Stimulated activated CD4-positive, alpha-beta T cell treated with anti-CD3 and anti-CD28 coated beads, Interleukin-4, amount 100 ng/mL, for 1 hour (primary cell): ENCODE measurements at regions not wholly inside any gene's neighbourhood (a gene's known extent, or its start where the extent isn't known, plus 50 kb on each side); places are given as distances from the start of the nearest gene placed in this dataset.

Experiments used
- DNase-seq: peaks from one replicate; pipeline ENCODE4 v3.0.0-alpha.2; 2020

- DNase-seq = no peak
Measured at GRCh38 chr13:34502011-34502410, 440.1 kb upstream of the NBEA start.

GRCh38 chr13:34502621-34503020 lies 439.4 kb upstream of the NBEA start:
- DNase-seq = no peak

DNA sequence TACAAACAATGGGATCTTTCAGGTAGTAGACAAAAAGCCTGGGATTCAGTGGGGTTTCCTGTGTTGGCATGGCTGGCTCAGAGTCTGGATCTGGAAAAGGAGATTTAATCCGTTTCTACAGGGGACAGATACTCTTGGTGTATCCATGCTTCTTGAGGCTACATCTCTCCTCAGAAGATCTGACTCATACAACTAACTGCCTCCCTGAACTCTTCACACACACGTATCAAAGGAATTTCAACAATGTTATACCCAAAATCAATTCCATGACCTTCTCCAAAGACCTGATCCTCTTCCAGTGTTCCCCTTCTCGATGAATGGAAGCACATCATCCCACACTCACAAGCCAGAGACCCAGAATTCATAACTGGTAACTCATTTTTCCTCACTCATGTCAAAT lies 435.3 kb upstream of the NBEA start:
- DNase-seq = no peak

- DNase-seq = no peak
Measured at GRCh38 chr13:34507630-34508029, 434.4 kb upstream of the NBEA start.

- no peak for DNase-seq
Measured at GRCh38 chr13:34512817-34513216, 429.3 kb upstream of the NBEA start.

GRCh38 chr13:34513526-34513925 lies 428.5 kb upstream of the NBEA start:
- no peak for DNase-seq

DNA sequence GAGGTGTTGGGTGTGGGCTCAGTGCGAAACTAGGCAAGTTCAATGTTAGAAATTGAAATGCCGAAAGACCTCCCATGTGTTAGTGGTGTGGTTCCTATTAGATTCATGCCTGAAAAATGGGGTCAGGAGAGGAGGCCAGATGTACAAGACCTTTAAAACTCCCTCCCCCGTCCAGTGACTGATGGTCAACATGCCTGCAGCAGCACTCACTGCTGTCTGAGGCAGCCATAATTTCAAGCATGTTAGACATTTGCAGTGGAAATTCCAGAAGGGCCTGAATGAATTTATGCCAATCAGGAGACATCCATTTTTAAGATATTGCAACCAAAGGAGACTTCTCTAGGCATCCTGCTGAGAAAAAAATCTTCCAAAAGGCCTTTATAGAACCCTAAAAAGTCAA lies 426.9 kb upstream of the NBEA start:
- DNase-seq = no peak

GRCh38 chr13:34521171-34521570 lies 420.9 kb upstream of the NBEA start:
- no peak for DNase-seq

GRCh38 chr13:34522808-34523207 lies 419.3 kb upstream of the NBEA start:
- no peak for DNase-seq

GRCh38 chr13:34523406-34523805 lies 418.7 kb upstream of the NBEA start:
- DNase-seq = no peak

DNA sequence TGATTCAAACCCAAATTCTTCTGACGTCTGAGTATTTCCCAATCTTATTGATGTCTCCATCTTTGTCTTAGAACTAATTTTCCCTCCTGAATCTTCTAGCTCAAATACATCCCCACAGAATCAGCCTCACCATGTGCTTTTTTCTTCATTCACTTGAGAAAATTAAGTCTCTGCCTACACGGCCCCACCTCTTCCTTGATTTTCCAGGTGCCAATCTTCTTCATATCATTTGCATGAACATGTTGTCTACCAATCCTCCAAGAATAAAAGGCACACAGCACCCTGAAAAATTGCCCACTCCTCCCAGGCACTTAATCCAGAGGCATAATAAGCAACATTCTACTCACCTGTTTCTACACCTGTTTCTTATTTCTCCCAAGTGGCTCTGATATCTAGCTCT lies 408.1 kb upstream of the NBEA start:
- no peak for DNase-seq

DNA sequence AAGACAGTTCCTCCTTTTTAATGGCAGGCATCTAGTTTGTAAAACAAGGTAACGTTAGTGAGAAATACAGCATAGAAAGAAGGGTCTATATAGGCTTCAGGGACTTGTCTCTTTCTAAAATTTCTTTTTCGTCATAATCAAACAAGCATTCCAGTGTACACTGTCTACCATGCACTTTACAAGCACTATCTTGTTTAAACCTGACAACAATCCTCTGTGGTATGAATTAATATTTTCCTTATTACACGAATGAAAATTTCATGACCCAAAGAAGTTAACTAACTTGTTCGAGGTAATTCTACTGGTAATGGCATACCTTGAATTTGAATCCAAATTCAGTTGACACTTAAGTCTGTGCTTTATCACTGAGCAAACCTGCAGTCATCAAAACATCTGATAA lies 399.7 kb upstream of the NBEA start:
- no peak for DNase-seq

- no peak for DNase-seq
Measured at GRCh38 chr13:34543836-34544235, 398.2 kb upstream of the NBEA start.

DNA sequence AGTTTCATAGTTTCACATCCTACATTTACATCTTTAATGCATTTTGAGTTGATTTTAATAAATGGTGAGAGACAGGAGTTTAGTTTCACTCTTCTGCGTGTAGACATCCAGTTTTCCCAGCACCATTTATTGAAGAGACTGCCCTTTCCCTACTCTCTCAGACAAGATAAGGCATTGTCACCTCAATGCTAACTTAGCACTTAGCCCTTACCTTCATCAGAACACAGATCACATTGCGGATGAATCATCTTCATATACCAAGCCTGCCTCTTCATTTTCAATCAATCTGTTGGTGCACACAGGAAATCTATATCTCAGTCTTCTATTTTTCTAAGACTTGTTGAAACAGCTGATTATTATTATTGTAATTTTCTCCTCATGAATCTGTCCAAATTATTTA lies 396.6 kb upstream of the NBEA start:
- DNase-seq = no peak

- DNase-seq = no peak
Measured at GRCh38 chr13:34546344-34547250, 395.5 kb upstream of the NBEA start.

DNA sequence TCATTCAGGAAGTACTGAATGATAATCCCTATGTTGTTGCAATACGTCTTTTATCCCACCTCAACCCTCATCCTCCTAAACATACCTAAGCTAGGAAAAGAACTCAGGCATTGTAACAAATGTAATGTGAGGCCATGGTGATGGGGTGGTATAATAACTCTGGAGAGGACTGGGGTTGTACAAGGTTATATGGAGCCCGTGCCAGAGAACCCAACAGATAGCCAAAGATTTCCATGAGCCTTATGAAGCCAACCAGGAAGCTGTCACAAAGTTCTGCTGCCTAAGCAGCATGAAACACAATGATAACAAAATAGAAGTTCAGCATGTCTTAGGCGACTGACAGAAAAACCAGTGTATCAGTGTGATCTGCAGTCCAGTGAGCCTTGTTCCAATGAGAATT lies 394.1 kb upstream of the NBEA start:
- DNase-seq = no peak

DNA sequence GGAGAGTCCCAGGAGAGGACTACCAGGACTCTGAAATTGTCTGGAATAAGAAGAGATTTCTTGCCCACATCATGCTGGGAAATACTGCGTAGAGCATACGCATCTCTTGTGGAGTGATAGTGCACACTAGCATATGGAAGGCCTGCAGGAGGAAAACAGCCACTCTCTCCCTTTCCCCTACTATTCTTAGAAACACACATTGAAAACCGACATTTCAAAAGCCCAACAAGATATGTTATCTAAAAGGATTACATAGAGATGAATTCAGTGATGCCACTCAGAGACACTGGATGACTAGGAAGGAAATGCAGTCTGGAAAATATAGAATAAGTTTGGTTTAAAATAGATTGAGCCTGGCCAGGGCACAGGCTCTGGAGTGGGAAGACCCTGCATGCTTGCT lies 388.7 kb upstream of the NBEA start:
- no peak for DNase-seq

DNA sequence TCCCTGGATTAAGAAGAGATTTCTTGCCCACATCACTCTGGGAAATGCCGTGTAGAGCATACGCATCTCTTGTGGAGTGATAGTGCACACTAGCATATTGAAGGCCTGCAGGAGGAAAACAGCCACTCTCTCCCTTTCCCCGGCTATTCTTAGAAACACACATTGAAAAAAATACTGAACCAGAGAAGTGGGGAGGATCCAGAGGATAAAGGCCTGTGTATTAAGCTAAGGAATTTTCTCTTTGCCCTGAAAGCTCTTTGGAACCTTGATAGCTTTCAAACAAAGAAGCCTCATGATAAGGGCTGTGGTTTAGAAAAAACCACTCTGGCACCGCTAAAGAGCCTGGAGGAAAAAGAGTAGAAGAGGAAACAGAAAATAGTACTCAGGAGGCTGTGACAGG lies 386.1 kb upstream of the NBEA start:
- no peak for DNase-seq

DNA sequence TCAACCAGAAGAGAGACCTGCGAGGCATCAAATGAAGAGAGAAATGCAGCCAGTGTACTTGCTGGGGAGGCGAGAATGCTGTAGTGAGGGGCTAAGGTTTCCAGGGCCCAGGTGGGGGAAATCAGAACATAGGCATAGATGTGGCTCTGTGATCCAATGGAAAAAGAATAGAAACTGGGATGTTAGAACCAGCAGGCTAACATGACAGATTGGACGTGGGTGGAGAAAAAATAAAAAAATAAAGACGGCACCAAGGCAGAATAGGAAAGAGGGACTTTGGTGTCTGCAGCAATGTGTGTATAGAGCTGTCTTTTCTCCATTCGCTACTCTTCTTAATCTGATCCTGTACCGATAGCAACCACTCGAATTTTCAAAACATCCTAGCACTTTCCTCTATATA lies 381.0 kb upstream of the NBEA start:
- no peak for DNase-seq

DNA sequence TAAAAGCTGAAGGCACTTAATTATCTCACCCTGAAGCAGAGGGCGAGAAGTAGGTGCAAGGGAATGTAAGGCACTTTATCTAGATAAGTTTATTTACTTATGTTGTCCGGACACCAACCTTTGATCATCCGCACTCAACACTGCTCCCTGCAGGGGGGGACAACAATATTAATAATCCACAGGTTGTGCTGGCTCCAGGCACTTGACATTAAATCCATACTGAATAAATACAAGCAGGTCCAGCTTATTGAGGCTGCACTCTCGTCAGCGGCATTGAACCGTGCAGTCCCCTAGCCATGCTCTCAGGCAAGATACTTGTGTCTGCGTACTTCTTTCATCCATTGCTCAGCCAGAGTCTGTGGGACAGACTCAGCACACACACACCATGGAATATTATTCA lies 374.5 kb upstream of the NBEA start:
- no peak for DNase-seq

- DNase-seq = no peak
Measured at GRCh38 chr13:34570698-34571353, 371.2 kb upstream of the NBEA start.

GRCh38 chr13:34571716-34572115 lies 370.4 kb upstream of the NBEA start:
- no peak for DNase-seq

- no peak for DNase-seq
Measured at GRCh38 chr13:34577051-34577450, 365.0 kb upstream of the NBEA start.

DNA sequence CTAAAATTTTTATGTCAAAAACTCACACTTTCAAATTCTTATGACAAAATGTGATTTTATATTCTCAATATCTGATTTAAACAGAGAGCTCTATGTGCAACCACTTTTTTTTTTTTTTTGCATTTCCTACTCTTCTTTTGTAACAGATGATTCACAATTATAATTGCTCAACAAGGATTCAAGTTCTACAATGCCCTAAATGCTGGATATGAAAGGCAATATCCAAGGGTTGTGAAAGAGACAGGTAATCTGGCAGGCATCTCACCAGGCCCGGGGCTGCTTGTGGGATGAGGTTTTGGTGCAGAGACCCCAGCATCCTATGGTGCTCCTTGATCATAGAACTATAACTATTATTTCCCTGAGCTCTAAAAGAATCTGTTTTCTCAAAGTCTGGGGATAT lies 363.6 kb upstream of the NBEA start:
- DNase-seq = no peak

GRCh38 chr13:34578917-34579316 lies 363.2 kb upstream of the NBEA start:
- DNase-seq = no peak
